ENCODE measurements at regions not wholly inside any gene's neighbourhood (a gene's known extent, or its start where the extent isn't known, plus 50 kb on each side); places are given as distances from the start of the nearest gene placed in this dataset.

- no peaks in the 10 kb centered on the region for H3K9me3 ChIP-seq (ENCODE audit: control insufficient read depth, low read depth, low read length)
- no peak overlapping the region for H3K27ac ChIP-seq (ENCODE audit: control insufficient read depth, insufficient read depth, low read length)
- TF ChIP-seq CTCF (optimal IDR thresholded peaks at IDR 0.05 in 1 of 3, IDR thresholded peaks at IDR 0.05 in 1 of 3, conservative IDR thresholded peaks at IDR 0.05 in 1 of 3; ENCODE audit: extremely low read depth in 1 of 3, insufficient read depth in 2 of 3, low read length in 3 of 3) (no peak), EZH2 (IDR thresholded peaks at IDR 0.05; ENCODE audit: low read length) (no peak)
- no peak overlapping the region for H3K4me3 ChIP-seq (ENCODE audit: control insufficient read depth in 2 of 3, extremely low read depth in 1 of 3, insufficient read depth in 2 of 3, low read depth in 1 of 3, low read length in 3 of 3)
- H2AFZ ChIP-seq (ENCODE audit: control insufficient read depth, low read length), result no peak overlapping the region
- H3K9me1 ChIP-seq (ENCODE audit: control insufficient read depth, extremely low read depth, insufficient read depth, low read length), result no peaks in the 10 kb centered on the region
- DNase-seq (ENCODE audit: low read depth, low spot score) (no peak), FAIRE-seq (no peak)
- no peaks in the 10 kb centered on the region for H3K36me3 ChIP-seq (ENCODE audit: control insufficient read depth in 2 of 2, extremely low read depth in 1 of 2, insufficient read depth in 2 of 2, low read length in 2 of 2)
- peaks cover 3% of the 10 kb centered on the region for H3K27me3 ChIP-seq (ENCODE audit: control insufficient read depth, extremely low read depth, insufficient read depth, low read length)
- no peak overlapping the region for H3K9ac ChIP-seq (ENCODE audit: control insufficient read depth, extremely low read depth, insufficient read depth, low read length)
- H3K79me2 ChIP-seq (ENCODE audit: control insufficient read depth, insufficient read depth, low read length), result no peaks in the 10 kb centered on the region
- no peaks in the 10 kb centered on the region for H3K4me1 ChIP-seq (ENCODE audit: control insufficient read depth, extremely low read depth, insufficient read depth, low read length)
- H3K4me2 ChIP-seq (ENCODE audit: control insufficient read depth, extremely low read depth, insufficient read depth, low read depth, low read length), result no peak overlapping the region
- dilution Hi-C loops (cut with MboI; ENCODE audit: extremely low pct_ligation_motif_present, low sequenced_read_pairs), result no loop called here
- no peaks in the 10 kb centered on the region for H4K20me1 ChIP-seq (ENCODE audit: control insufficient read depth, extremely low read depth, insufficient read depth, low read length)
Measured at GRCh38 chr10:123519861-123520260, 146.3 kb upstream of the GPR26 start.

GRCh38 chr10:123521076-123521475 is 145.1 kb upstream of the GPR26 start:
- dilution Hi-C loops (cut with MboI; ENCODE audit: extremely low pct_ligation_motif_present, low sequenced_read_pairs), result no loop called here
- Histone ChIP-seq H3K4me3 (ENCODE audit: control insufficient read depth in 2 of 3, extremely low read depth in 1 of 3, insufficient read depth in 2 of 3, low read depth in 1 of 3, low read length in 3 of 3) (no peak overlapping the region), H2AFZ (ENCODE audit: control insufficient read depth, low read length) (no peak overlapping the region), H3K36me3 (ENCODE audit: control insufficient read depth in 2 of 2, extremely low read depth in 1 of 2, insufficient read depth in 2 of 2, low read length in 2 of 2) (no peaks in the 10 kb centered on the region), H3K4me2 (ENCODE audit: control insufficient read depth, extremely low read depth, insufficient read depth, low read depth, low read length) (no peak overlapping the region), H3K4me1 (ENCODE audit: control insufficient read depth, extremely low read depth, insufficient read depth, low read length) (no peaks in the 10 kb centered on the region), H3K79me2 (ENCODE audit: control insufficient read depth, insufficient read depth, low read length) (no peaks in the 10 kb centered on the region), H3K9ac (ENCODE audit: control insufficient read depth, extremely low read depth, insufficient read depth, low read length) (no peak overlapping the region), H3K9me1 (ENCODE audit: control insufficient read depth, extremely low read depth, insufficient read depth, low read length) (no peaks in the 10 kb centered on the region), H3K27ac (ENCODE audit: control insufficient read depth, insufficient read depth, low read length) (no peak overlapping the region), H3K9me3 (ENCODE audit: control insufficient read depth, low read depth, low read length) (no peaks in the 10 kb centered on the region), H4K20me1 (ENCODE audit: control insufficient read depth, extremely low read depth, insufficient read depth, low read length) (no peaks in the 10 kb centered on the region), H3K27me3 (ENCODE audit: control insufficient read depth, extremely low read depth, insufficient read depth, low read length) (no peaks in the 10 kb centered on the region)
- TF ChIP-seq EZH2 (IDR thresholded peaks at IDR 0.05; ENCODE audit: low read length) (no peak), CTCF (optimal IDR thresholded peaks at IDR 0.05 in 1 of 3, IDR thresholded peaks at IDR 0.05 in 1 of 3, conservative IDR thresholded peaks at IDR 0.05 in 1 of 3; ENCODE audit: extremely low read depth in 1 of 3, insufficient read depth in 2 of 3, low read length in 3 of 3) (no peak)
- DNase-seq (ENCODE audit: low read depth, low spot score), result no peak
- FAIRE-seq, result no peak
